ENCODE measurements at regions not wholly inside any gene's neighbourhood (a gene's known extent, or its start where the extent isn't known, plus 50 kb on each side); places are given as distances from the start of the nearest gene placed in this dataset.

DNA sequence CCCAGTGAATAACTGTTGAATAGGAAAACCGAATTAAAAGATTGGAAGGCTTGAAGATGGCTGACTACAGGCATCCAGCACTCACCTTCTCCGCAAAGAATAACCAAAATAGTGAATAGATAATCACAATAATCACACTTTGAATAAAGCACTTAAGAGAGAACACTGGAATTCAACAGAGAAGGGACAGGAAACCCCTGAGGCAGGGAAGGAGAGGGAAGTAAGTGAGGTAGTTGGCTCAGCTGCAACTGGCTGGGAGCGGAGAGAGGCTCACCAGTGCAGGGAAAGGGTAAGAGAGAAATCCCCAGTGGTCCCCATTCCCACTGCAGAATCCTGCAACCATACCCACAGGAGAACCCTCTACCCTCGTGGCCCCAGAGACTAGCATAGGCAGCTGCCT lies 246.6 kb upstream of the NCKAP5 start:
- Histone ChIP-seq H3K4me3 (ENCODE audit: low read length in 2 of 2) (no peak overlapping the region), H3K4ac (ENCODE audit: low read length) (no peak overlapping the region), H2AFZ (ENCODE audit: low read length) (no peak overlapping the region), H3K9me3 (replicated peaks in 1 of 2; ENCODE audit: control insufficient read depth in 2 of 2, insufficient read depth in 1 of 2, low read depth in 1 of 2, low read length in 2 of 2) (no peaks in the 10 kb centered on the region), H2AK5ac (ENCODE audit: low read depth, low read length) (no peak overlapping the region), H3K23ac (ENCODE audit: low read depth, low read length, poor library complexity) (no peak overlapping the region), H3K79me1 (ENCODE audit: low read depth, low read length) (no peaks in the 10 kb centered on the region), H3K4me2 (ENCODE audit: insufficient read depth, low read length, poor library complexity, severe bottlenecking) (no peak overlapping the region), H2BK15ac (ENCODE audit: low read length) (no peak overlapping the region), H3K27ac (replicated peaks; ENCODE audit: low read length) (no peak overlapping the region), H3K27me3 (ENCODE audit: control insufficient read depth in 3 of 3, insufficient read depth in 3 of 3, low read depth in 1 of 3, low read length in 3 of 3) (no peaks in the 10 kb centered on the region), H2BK120ac (ENCODE audit: low read depth, low read length) (no peak overlapping the region), H2BK5ac (ENCODE audit: low read length) (no peak overlapping the region), H3K4me1 (ENCODE audit: control insufficient read depth in 2 of 2, insufficient read depth in 1 of 2, low read depth in 1 of 2, low read length in 2 of 2) (peaks cover 1 to 6% of the 10 kb centered on the region in 2 donors), H3K9ac (ENCODE audit: low read depth, low read length, poor library complexity) (no peak overlapping the region), H3K18ac (ENCODE audit: low read length) (no peak overlapping the region), H3K36me3 (replicated peaks in 1 of 2; ENCODE audit: control insufficient read depth in 2 of 2, insufficient read depth in 2 of 2, low read length in 2 of 2) (no peaks in the 10 kb centered on the region), H4K8ac (ENCODE audit: low read depth, low read length) (no peak overlapping the region), H3K14ac (ENCODE audit: low read length) (no peak overlapping the region), H4K91ac (ENCODE audit: low read depth, low read length, poor library complexity) (no peak overlapping the region), H2BK12ac (ENCODE audit: low read length) (no peak overlapping the region)
- no CpG with 5 or more reads among the region's 4 CpGs for WGBS, 2 donors (ENCODE audit: extremely low coverage in 2 of 2, insufficient read length in 2 of 2, insufficient replicate concordance in 1 of 2)
- no peak for DNase-seq (ENCODE audit: low spot score)

DNA sequence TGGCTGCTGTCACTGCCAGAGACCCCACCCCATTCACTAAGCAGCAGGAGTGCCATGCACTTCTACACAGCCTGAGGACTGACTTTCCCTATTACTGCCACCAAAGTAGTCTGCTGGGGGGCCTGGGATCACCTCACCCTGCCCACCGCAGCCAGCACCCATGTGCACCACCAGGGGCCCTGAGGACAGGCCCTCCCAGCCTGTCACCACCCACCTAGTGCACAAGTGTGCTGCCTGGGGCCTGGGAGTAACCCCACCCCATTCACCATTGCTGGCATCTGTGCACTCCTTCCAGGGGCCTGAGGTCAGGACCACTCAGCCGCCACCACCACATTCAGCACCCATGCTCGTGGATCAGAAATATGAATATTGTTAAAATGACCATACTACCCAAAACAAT lies 247.8 kb upstream of the NCKAP5 start:
- Histone ChIP-seq H4K8ac (ENCODE audit: low read depth, low read length) (no peak overlapping the region), H2BK120ac (ENCODE audit: low read depth, low read length) (no peak overlapping the region), H2AFZ (ENCODE audit: low read length) (no peak overlapping the region), H3K18ac (ENCODE audit: low read length) (peak overlapping the region; percentile 39), H3K23ac (ENCODE audit: low read depth, low read length, poor library complexity) (peak overlapping the region; percentile 25), H3K27ac (replicated peaks; ENCODE audit: low read length) (no peak overlapping the region), H3K79me1 (ENCODE audit: low read depth, low read length) (no peaks in the 10 kb centered on the region), H3K9ac (ENCODE audit: low read depth, low read length, poor library complexity) (no peak overlapping the region), H3K4me2 (ENCODE audit: insufficient read depth, low read length, poor library complexity, severe bottlenecking) (no peak overlapping the region), H3K27me3 (ENCODE audit: control insufficient read depth in 3 of 3, insufficient read depth in 3 of 3, low read depth in 1 of 3, low read length in 3 of 3) (no peaks in the 10 kb centered on the region), H3K4ac (ENCODE audit: low read length) (no peak overlapping the region), H3K14ac (ENCODE audit: low read length) (no peak overlapping the region), H2AK5ac (ENCODE audit: low read depth, low read length) (peak overlapping the region; percentile 51), H3K9me3 (replicated peaks in 1 of 2; ENCODE audit: control insufficient read depth in 2 of 2, insufficient read depth in 1 of 2, low read depth in 1 of 2, low read length in 2 of 2) (no peaks in the 10 kb centered on the region), H3K36me3 (replicated peaks in 1 of 2; ENCODE audit: control insufficient read depth in 2 of 2, insufficient read depth in 2 of 2, low read length in 2 of 2) (no peaks in the 10 kb centered on the region), H4K91ac (ENCODE audit: low read depth, low read length, poor library complexity) (no peak overlapping the region), H3K4me1 (ENCODE audit: control insufficient read depth in 2 of 2, insufficient read depth in 1 of 2, low read depth in 1 of 2, low read length in 2 of 2) (peaks cover 1 to 6% of the 10 kb centered on the region in 2 donors), H2BK5ac (ENCODE audit: low read length) (no peak overlapping the region), H2BK15ac (ENCODE audit: low read length) (no peak overlapping the region), H2BK12ac (ENCODE audit: low read length) (no peak overlapping the region), H3K4me3 (ENCODE audit: low read length in 2 of 2) (peak overlapping the region in 1 of 2 donors; percentile 30)
- no peak for DNase-seq (ENCODE audit: low spot score)
- WGBS, 2 donors (ENCODE audit: extremely low coverage in 2 of 2, insufficient read length in 2 of 2, insufficient replicate concordance in 1 of 2): no CpG with 5 or more reads among the region's 3 CpGs

DNA sequence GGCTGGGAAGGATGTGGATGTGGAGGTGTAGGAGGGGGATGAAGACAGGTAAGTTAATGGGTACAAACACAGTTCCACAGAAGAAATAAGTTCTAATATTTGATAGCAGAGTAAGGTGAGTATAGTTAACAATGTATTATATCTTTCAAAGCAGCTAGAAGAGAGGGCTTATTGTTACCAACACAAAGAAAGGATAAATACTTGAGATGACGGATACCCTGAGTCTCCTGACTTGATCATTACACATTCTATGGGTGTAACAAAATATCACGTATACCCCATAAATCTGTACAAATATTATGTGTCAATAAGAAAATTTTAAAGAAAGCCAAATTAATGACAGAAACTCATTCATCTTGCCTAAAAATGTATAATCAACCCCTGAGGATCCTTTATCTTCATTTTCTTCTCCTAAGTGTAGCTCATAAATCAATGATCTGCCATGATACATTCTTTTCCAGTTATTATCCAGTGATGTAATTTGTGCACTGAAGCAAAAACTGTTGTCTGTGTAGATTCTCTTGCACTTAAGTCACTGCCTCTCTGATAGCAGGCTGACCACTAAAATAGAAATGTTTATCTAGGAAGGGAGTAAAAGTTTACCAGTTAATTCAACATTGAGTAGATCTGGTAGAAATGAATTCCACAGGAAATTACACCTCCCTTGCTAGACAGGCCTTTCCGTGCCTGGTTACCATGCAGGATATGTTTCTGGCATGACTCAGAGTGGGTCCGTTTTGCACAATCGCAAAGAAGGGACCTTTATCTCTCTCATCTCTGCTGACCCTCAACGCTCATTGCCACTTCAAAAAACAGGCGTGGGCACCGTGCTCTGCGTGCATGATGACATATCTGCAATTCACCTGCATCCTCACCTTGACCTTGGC lies 249.7 kb upstream of the NCKAP5 start:
- Histone ChIP-seq H3K27ac (replicated peaks; ENCODE audit: low read length) (no peak overlapping the region), H2AFZ (ENCODE audit: low read length) (peak overlapping the region; percentile 19), H2BK5ac (ENCODE audit: low read length) (no peak overlapping the region), H3K4ac (ENCODE audit: low read length) (no peak overlapping the region), H4K91ac (ENCODE audit: low read depth, low read length, poor library complexity) (no peak overlapping the region), H3K9ac (ENCODE audit: low read depth, low read length, poor library complexity) (no peak overlapping the region), H3K9me3 (replicated peaks in 1 of 2; ENCODE audit: control insufficient read depth in 2 of 2, insufficient read depth in 1 of 2, low read depth in 1 of 2, low read length in 2 of 2) (no peaks in the 10 kb centered on the region), H2AK5ac (ENCODE audit: low read depth, low read length) (no peak overlapping the region), H3K14ac (ENCODE audit: low read length) (no peak overlapping the region), H3K4me3 (ENCODE audit: low read length in 2 of 2) (no peak overlapping the region), H3K36me3 (replicated peaks in 1 of 2; ENCODE audit: control insufficient read depth in 2 of 2, insufficient read depth in 2 of 2, low read length in 2 of 2) (no peaks in the 10 kb centered on the region), H3K23ac (ENCODE audit: low read depth, low read length, poor library complexity) (no peak overlapping the region), H4K8ac (ENCODE audit: low read depth, low read length) (no peak overlapping the region), H3K18ac (ENCODE audit: low read length) (no peak overlapping the region), H3K79me1 (ENCODE audit: low read depth, low read length) (no peaks in the 10 kb centered on the region), H3K4me2 (ENCODE audit: insufficient read depth, low read length, poor library complexity, severe bottlenecking) (no peak overlapping the region), H3K27me3 (ENCODE audit: control insufficient read depth in 3 of 3, insufficient read depth in 3 of 3, low read depth in 1 of 3, low read length in 3 of 3) (no peaks in the 10 kb centered on the region), H2BK12ac (ENCODE audit: low read length) (no peak overlapping the region), H2BK120ac (ENCODE audit: low read depth, low read length) (no peak overlapping the region), H2BK15ac (ENCODE audit: low read length) (no peak overlapping the region), H3K4me1 (ENCODE audit: control insufficient read depth in 2 of 2, insufficient read depth in 1 of 2, low read depth in 1 of 2, low read length in 2 of 2) (peaks cover 1 to 6% of the 10 kb centered on the region in 2 donors)
- no CpG with 5 or more reads among the region's 9 CpGs for WGBS, 2 donors (ENCODE audit: extremely low coverage in 2 of 2, insufficient read length in 2 of 2, insufficient replicate concordance in 1 of 2)
- no peak for DNase-seq (ENCODE audit: low spot score)

GRCh38 chr2:133818661-133819060 lies 250.4 kb upstream of the NCKAP5 start:
- DNase-seq (ENCODE audit: low spot score): no peak
- Histone ChIP-seq H3K4me1 (ENCODE audit: control insufficient read depth in 2 of 2, insufficient read depth in 1 of 2, low read depth in 1 of 2, low read length in 2 of 2) (peaks cover 1 to 6% of the 10 kb centered on the region in 2 donors), H3K27me3 (ENCODE audit: control insufficient read depth in 3 of 3, insufficient read depth in 3 of 3, low read depth in 1 of 3, low read length in 3 of 3) (no peaks in the 10 kb centered on the region), H3K9ac (ENCODE audit: low read depth, low read length, poor library complexity) (no peak overlapping the region), H3K9me3 (replicated peaks in 1 of 2; ENCODE audit: control insufficient read depth in 2 of 2, insufficient read depth in 1 of 2, low read depth in 1 of 2, low read length in 2 of 2) (no peaks in the 10 kb centered on the region), H2AFZ (ENCODE audit: low read length) (no peak overlapping the region), H3K4me3 (ENCODE audit: low read length in 2 of 2) (no peak overlapping the region), H3K79me1 (ENCODE audit: low read depth, low read length) (no peaks in the 10 kb centered on the region), H2BK15ac (ENCODE audit: low read length) (no peak overlapping the region), H3K36me3 (replicated peaks in 1 of 2; ENCODE audit: control insufficient read depth in 2 of 2, insufficient read depth in 2 of 2, low read length in 2 of 2) (no peaks in the 10 kb centered on the region), H3K4ac (ENCODE audit: low read length) (no peak overlapping the region), H3K23ac (ENCODE audit: low read depth, low read length, poor library complexity) (no peak overlapping the region), H3K27ac (replicated peaks; ENCODE audit: low read length) (no peak overlapping the region), H3K14ac (ENCODE audit: low read length) (no peak overlapping the region), H3K4me2 (ENCODE audit: insufficient read depth, low read length, poor library complexity, severe bottlenecking) (no peak overlapping the region), H3K18ac (ENCODE audit: low read length) (no peak overlapping the region), H2BK120ac (ENCODE audit: low read depth, low read length) (no peak overlapping the region), H4K8ac (ENCODE audit: low read depth, low read length) (no peak overlapping the region), H2AK5ac (ENCODE audit: low read depth, low read length) (no peak overlapping the region), H2BK12ac (ENCODE audit: low read length) (no peak overlapping the region), H2BK5ac (ENCODE audit: low read length) (no peak overlapping the region), H4K91ac (ENCODE audit: low read depth, low read length, poor library complexity) (no peak overlapping the region)
- no CpG with 5 or more reads among the region's 3 CpGs for WGBS, 2 donors (ENCODE audit: extremely low coverage in 2 of 2, insufficient read length in 2 of 2, insufficient replicate concordance in 1 of 2)

Measured in neuronal stem cell (in vitro differentiated cells).